Esophagus (tissue), 2 donors: ENCODE measurements at regions not wholly inside any gene's neighbourhood (a gene's known extent, or its start where the extent isn't known, plus 50 kb on each side); places are given as distances from the start of the nearest gene placed in this dataset.

ENCODE experiments used
- H3K27ac ChIP-seq, 2 donors: one replicate each; pipeline ENCODE4 v1.5.1; 2013; ENCODE audit warnings: low read depth in 2 of 2, mild to moderate bottlenecking in 2 of 2, inconsistent platforms in 1 of 2, low read length in 1 of 2, moderate library complexity in 1 of 2
- H3K27me3 ChIP-seq, 2 donors: one replicate each; pipeline ENCODE4 v1.6.1; 2013; ENCODE audit warnings: low read length in 2 of 2, control low read depth in 1 of 2, mild to moderate bottlenecking in 1 of 2; ENCODE audit not compliant: insufficient read depth in 2 of 2, control insufficient read depth in 1 of 2
- H3K36me3 ChIP-seq, 2 donors: one replicate each; pipeline ENCODE4 v1.6.1; 2013; ENCODE audit warnings: low read length in 1 of 2; ENCODE audit not compliant: control insufficient read depth in 2 of 2, insufficient read depth in 2 of 2
- H3K4me1 ChIP-seq, 2 donors: one replicate each; pipeline ENCODE4 v1.6.1; 2013; ENCODE audit warnings: low read length in 1 of 2; ENCODE audit not compliant: control insufficient read depth in 2 of 2, insufficient read depth in 2 of 2
- H3K4me3 ChIP-seq, 2 donors: one replicate each; pipeline ENCODE4 v1.5.1; 2013; ENCODE audit warnings: low read length in 2 of 2, mild to moderate bottlenecking in 2 of 2, low read depth in 1 of 2, moderate library complexity in 1 of 2
- H3K9me3 ChIP-seq, 2 donors: one replicate each; pipeline ENCODE4 v1.6.1; 2013; ENCODE audit warnings: mild to moderate bottlenecking in 2 of 2, low read depth in 1 of 2, low read length in 1 of 2, moderate library complexity in 1 of 2; ENCODE audit not compliant: control insufficient read depth in 2 of 2, insufficient read depth in 1 of 2
- WGBS, 2 donors: extraction: QIAGEN DNeasy Blood & Tissue Kit; methylation state at CpG; one replicate each; pipeline ENCODE4 v1.1.7; 2013; 5-methylcytosine and 5-hydroxymethylcytosine counted together
- donor health status: healthy with polysubstance abuse.
- donor health status: Bipolar disorder and iron deficiency.

- Histone ChIP-seq H3K4me3 (no peak overlapping the region), H3K36me3 (no peaks in the 10 kb centered on the region), H3K27ac (no peak overlapping the region), H3K4me1 (no peaks in the 10 kb centered on the region), H3K27me3 (no peaks in the 10 kb centered on the region), H3K9me3 (no peaks in the 10 kb centered on the region)
- WGBS, 2 donors: 92 to 98% methylated on average over 18 of the region's 18 CpGs
Observed at GRCh38 chr7:69482676-69483075, 115.6 kb upstream of the AUTS2 start.

- H3K27ac ChIP-seq: no peak overlapping the region
Observed at GRCh38 chr7:69489533-69489932, 108.7 kb upstream of the AUTS2 start.

GRCh38 chr7:69498671-69499070 lies 99.6 kb upstream of the AUTS2 start:
- 82 to 90% methylated on average over 3 of the region's 3 CpGs for WGBS, 2 donors
- H3K9me3 ChIP-seq: no peaks in the 10 kb centered on the region

More at GRCh38 chr7:69489533-69489932, 108.7 kb upstream of the AUTS2 start:
- Histone ChIP-seq H3K4me3 (no peak overlapping the region), H3K9me3 (no peaks in the 10 kb centered on the region), H3K4me1 (no peaks in the 10 kb centered on the region), H3K27me3 (no peaks in the 10 kb centered on the region), H3K36me3 (no peaks in the 10 kb centered on the region)
- WGBS, 2 donors: 93 to 96% methylated on average over 3 of the region's 3 CpGs

GRCh38 chr7:69502358-69502757 lies 95.9 kb upstream of the AUTS2 start:
- H3K4me3 ChIP-seq: no peak overlapping the region
- no peaks in the 10 kb centered on the region for H3K36me3 ChIP-seq
- H3K4me1 ChIP-seq: no peaks in the 10 kb centered on the region
- H3K27ac ChIP-seq: no peak overlapping the region
- peaks cover 0 to 2% of the 10 kb centered on the region in 2 donors for H3K27me3 ChIP-seq
- WGBS, 2 donors: 78% methylated on average over 3 of the region's 3 CpGs
- H3K9me3 ChIP-seq: no peaks in the 10 kb centered on the region

More at GRCh38 chr7:69498671-69499070, 99.6 kb upstream of the AUTS2 start:
- Histone ChIP-seq H3K27me3 (peaks cover 0 to 2% of the 10 kb centered on the region in 2 donors), H3K4me1 (no peaks in the 10 kb centered on the region), H3K27ac (no peak overlapping the region), H3K36me3 (no peaks in the 10 kb centered on the region), H3K4me3 (no peak overlapping the region)

- no peak overlapping the region for H3K27ac ChIP-seq
- H3K4me1 ChIP-seq: no peaks in the 10 kb centered on the region
- 73 to 77% methylated on average over 8 of the region's 8 CpGs for WGBS, 2 donors
- H3K36me3 ChIP-seq: no peaks in the 10 kb centered on the region
- H3K27me3 ChIP-seq: no peaks in the 10 kb centered on the region
- H3K4me3 ChIP-seq: no peak overlapping the region
- no peaks in the 10 kb centered on the region for H3K9me3 ChIP-seq
Observed at GRCh38 chr7:69504733-69505420, 93.4 kb upstream of the AUTS2 start.

- H3K27me3 ChIP-seq: no peaks in the 10 kb centered on the region
- peaks cover 0 to 2% of the 10 kb centered on the region in 2 donors for H3K9me3 ChIP-seq
- no peak overlapping the region for H3K4me3 ChIP-seq
- H3K36me3 ChIP-seq: no peaks in the 10 kb centered on the region
- H3K4me1 ChIP-seq: no peaks in the 10 kb centered on the region
- H3K27ac ChIP-seq: no peak overlapping the region
- 92 to 100% methylated on average over 2 of the region's 2 CpGs for WGBS, 2 donors
Observed at GRCh38 chr7:69508736-69509135, 89.5 kb upstream of the AUTS2 start.

- Histone ChIP-seq H3K9me3 (peaks cover 0 to 2% of the 10 kb centered on the region in 2 donors), H3K27me3 (no peaks in the 10 kb centered on the region), H3K27ac (no peak overlapping the region), H3K4me3 (no peak overlapping the region), H3K4me1 (no peaks in the 10 kb centered on the region), H3K36me3 (no peaks in the 10 kb centered on the region)
- whole genome bisulfite sequencing, 2 donors: 55 to 72% methylated on average over 4 of the region's 4 CpGs
Observed at GRCh38 chr7:69510114-69510513, 88.2 kb upstream of the AUTS2 start.

GRCh38 chr7:69515495-69516212 lies 82.6 kb upstream of the AUTS2 start:
- H3K4me1 ChIP-seq: no peaks in the 10 kb centered on the region
- no peak overlapping the region for H3K4me3 ChIP-seq
- H3K27ac ChIP-seq: no peak overlapping the region
- H3K27me3 ChIP-seq: no peaks in the 10 kb centered on the region
- H3K9me3 ChIP-seq: peaks cover 0 to 2% of the 10 kb centered on the region in 2 donors
- H3K36me3 ChIP-seq: no peaks in the 10 kb centered on the region
- WGBS, 2 donors: 69 to 75% methylated on average over 6 of the region's 6 CpGs

- 81 to 86% methylated on average over 9 of the region's 9 CpGs for WGBS, 2 donors
Observed at GRCh38 chr7:69516238-69516820, 81.9 kb upstream of the AUTS2 start.

More at GRCh38 chr7:69516238-69516820, 81.9 kb upstream of the AUTS2 start:
- Histone ChIP-seq H3K36me3 (no peaks in the 10 kb centered on the region), H3K27ac (no peak overlapping the region), H3K27me3 (no peaks in the 10 kb centered on the region), H3K4me1 (no peaks in the 10 kb centered on the region), H3K9me3 (peaks cover 0 to 2% of the 10 kb centered on the region in 2 donors), H3K4me3 (no peak overlapping the region)
